Skeletal muscle tissue (tissue), 3 donors: ENCODE measurements at regions not wholly inside any gene's neighbourhood (a gene's known extent, or its start where the extent isn't known, plus 50 kb on each side); places are given as distances from the start of the nearest gene placed in this dataset.
"Not testable (repeated sequence)": the region's sequence is repeated elsewhere in the genome, so short reads cannot be mapped to it uniquely, and the experiment has no call there.

Experiments
- H3K27ac ChIP-seq: one replicate; pipeline ENCODE4 v1.7.0; 2013; ENCODE audit warnings: mild to moderate bottlenecking, low read depth, low read length, inconsistent platforms
- H3K27me3 ChIP-seq, 3 donors: one replicate each; pipeline ENCODE4 v1.7.0; 2013; ENCODE audit warnings: low read length in 3 of 3; ENCODE audit not compliant: control insufficient read depth in 3 of 3, insufficient read depth in 3 of 3
- H3K36me3 ChIP-seq, 3 donors: one replicate each; pipeline ENCODE4 v1.7.0; 2013; ENCODE audit warnings: low read length in 3 of 3; ENCODE audit not compliant: control insufficient read depth in 3 of 3, insufficient read depth in 3 of 3
- H3K4me1 ChIP-seq, 3 donors: one replicate each; pipeline ENCODE4 v1.7.0; 2013; ENCODE audit warnings: low read length in 3 of 3, mild to moderate bottlenecking in 3 of 3; ENCODE audit not compliant: control insufficient read depth in 3 of 3, insufficient read depth in 3 of 3
- H3K4me3 ChIP-seq, 3 donors: one replicate each; pipeline ENCODE4 v1.7.0; 2013; ENCODE audit warnings: low read length in 3 of 3
- H3K9ac ChIP-seq, 3 donors: one replicate each; pipeline ENCODE4 v1.7.0; 2013; ENCODE audit warnings: low read length in 3 of 3, mild to moderate bottlenecking in 3 of 3, moderate library complexity in 2 of 3, low read depth in 1 of 3
- H3K9me3 ChIP-seq, 3 donors: one replicate each; pipeline ENCODE4 v1.7.0; 2013; ENCODE audit warnings: low read length in 3 of 3; ENCODE audit not compliant: control insufficient read depth in 3 of 3
- donor health status: Osteomylitis.

DNA sequence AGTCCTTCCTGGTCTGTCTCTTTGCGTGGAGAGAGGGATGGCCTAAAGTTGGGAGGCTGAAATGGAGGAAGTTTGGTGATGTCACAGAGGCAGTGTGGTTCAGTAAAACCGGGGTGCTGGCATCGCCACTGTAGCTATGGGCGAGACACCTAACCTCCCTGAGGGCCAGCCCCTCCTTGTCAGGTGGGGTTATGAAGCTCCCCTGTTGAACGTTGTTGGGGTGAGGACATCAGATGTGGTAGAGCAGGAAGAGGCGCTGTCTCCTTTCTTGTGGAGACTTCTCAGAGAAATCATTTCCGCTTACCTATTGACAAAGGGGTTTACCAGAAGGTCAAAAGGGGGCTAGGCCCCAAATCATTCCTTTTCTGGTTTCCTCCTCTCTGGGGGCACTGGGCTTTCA, 294.7 kb downstream of the SIPA1L2 start:
- no peak overlapping the region for H3K27ac ChIP-seq
- no peaks in the 10 kb centered on the region for H3K36me3 ChIP-seq
- no peaks in the 10 kb centered on the region for H3K4me1 ChIP-seq
- no peak overlapping the region for H3K4me3 ChIP-seq
- H3K9me3 ChIP-seq = no peaks in the 10 kb centered on the region
- peaks cover 0 to 5% (median 5%) of the 10 kb centered on the region in 3 donors for H3K27me3 ChIP-seq
- H3K9ac ChIP-seq = no peak overlapping the region

DNA sequence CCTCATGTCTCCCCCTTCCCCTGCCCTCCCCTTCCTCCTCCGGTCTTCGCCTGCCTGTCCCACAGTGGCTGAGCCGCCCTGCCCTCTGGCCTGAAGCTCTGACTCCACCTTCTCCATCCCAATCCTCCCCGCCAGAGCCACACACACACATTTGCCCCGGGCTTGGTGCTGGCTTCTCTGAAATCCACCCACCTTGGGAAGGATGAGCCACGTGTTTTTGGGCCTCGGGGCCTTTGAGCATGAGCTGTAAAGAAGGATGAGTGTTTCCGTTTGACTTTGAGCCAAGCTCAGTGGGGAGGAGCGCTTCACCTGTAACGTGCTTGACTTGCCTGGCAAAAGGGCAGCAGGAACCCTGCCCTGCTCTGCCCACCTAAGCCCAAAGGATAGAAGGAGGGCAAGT, 295.1 kb downstream of the SIPA1L2 start:
- no peak overlapping the region for H3K4me3 ChIP-seq
- H3K4me1 ChIP-seq = peaks cover 0 to 3% (median 0%) of the 10 kb centered on the region in 3 donors
- H3K9ac ChIP-seq = no peak overlapping the region
- no peaks in the 10 kb centered on the region for H3K36me3 ChIP-seq
- H3K27ac ChIP-seq = no peak overlapping the region
- H3K9me3 ChIP-seq = no peaks in the 10 kb centered on the region
- H3K27me3 ChIP-seq = peaks cover 0 to 5% (median 5%) of the 10 kb centered on the region in 3 donors

DNA sequence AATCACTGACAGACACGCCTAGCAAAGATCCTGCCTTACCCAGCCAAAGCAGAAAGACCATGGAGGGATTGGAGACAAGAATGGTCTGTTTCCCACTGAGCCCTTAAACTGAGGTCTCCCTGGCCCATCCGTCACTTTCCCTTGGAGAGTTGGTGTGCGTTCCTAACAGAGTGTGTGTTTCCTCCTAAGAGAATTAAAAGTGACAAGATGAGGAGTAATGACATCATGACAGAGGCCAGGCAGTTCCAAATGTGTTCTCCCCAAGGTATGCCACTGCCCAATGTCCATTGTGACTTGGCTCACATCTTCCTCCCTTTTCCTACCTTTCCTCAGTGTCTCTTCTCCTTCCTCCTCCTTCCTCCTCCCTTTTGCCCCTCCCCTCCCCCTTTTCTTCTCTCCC, 295.7 kb downstream of the SIPA1L2 start:
- no peak overlapping the region for H3K27ac ChIP-seq
- no peaks in the 10 kb centered on the region for H3K36me3 ChIP-seq
- no peaks in the 10 kb centered on the region for H3K9me3 ChIP-seq
- no peak overlapping the region for H3K9ac ChIP-seq
- H3K27me3 ChIP-seq = peaks cover 0 to 5% (median 5%) of the 10 kb centered on the region in 3 donors
- peaks cover 3 to 6% (median 5%) of the 10 kb centered on the region in 3 donors for H3K4me1 ChIP-seq
- H3K4me3 ChIP-seq = no peak overlapping the region

DNA sequence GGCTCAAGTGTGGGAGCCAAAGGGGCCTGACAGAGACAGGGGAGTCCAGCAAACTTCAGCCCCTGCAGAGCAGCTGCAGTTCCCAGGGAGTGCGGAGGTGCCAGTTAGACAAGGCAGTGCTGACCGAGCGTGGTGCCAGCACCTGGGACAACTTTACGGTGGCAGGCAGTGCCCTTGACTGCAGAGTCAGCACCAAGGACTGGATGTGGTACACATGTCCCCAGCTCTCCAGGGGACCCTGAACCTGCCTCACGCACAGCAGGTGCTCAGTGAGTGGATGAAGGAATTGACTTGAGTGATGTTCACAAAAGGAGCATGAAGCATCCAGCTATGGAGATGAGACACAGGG, 296.5 kb downstream of the SIPA1L2 start:
- peaks cover 4 to 13% (median 7%) of the 10 kb centered on the region in 3 donors for H3K4me1 ChIP-seq
- no peak overlapping the region for H3K27ac ChIP-seq

DNA sequence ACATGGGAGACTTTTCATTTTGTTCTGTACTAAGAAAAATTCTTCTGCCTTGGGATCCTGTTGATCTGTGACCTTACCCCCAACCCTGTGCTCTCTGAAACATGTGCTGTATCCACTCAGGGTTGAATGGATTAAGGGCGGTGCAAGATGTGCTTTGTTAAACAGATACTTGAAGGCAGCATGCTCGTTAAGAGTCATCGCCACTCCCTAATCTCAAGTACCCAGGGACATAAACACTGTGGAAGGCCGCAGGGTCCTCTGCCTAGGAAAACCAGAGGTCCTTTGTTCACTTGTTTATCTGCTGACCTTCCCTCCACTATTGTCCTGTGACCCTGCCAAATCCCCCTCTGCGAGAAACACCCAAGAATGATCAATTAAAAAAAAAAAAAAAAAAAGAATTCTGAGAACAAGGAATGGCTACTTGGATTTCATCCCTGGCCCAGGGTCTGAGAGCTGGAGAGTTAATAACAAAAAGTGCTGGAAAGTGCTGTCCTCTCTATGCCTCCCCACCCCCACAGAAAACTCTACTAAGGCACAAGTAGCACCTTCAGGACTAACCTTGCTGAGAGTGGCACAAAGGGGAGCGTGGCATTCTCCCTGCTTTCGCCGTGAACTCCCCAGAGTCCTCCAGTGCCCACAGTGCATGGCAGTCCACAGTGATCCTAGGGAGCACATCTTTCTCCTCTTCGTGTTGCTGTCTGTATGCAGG, 297.1 kb downstream of the SIPA1L2 start:
- not testable (repeated sequence) for H3K36me3 ChIP-seq, H3K27ac ChIP-seq, H3K9ac ChIP-seq, H3K9me3 ChIP-seq, H3K27me3 ChIP-seq, H3K4me3 ChIP-seq
- peaks cover 8 to 14% (median 12%) of the 10 kb centered on the region in 3 donors for H3K4me1 ChIP-seq

More for the DNA sequence above, 296.5 kb downstream of the SIPA1L2 start:
- Histone ChIP-seq H3K36me3 (no peaks in the 10 kb centered on the region), H3K9ac (no peak overlapping the region), H3K4me3 (no peak overlapping the region), H3K27me3 (peaks cover 0 to 5% (median 5%) of the 10 kb centered on the region in 3 donors), H3K9me3 (no peaks in the 10 kb centered on the region)

DNA sequence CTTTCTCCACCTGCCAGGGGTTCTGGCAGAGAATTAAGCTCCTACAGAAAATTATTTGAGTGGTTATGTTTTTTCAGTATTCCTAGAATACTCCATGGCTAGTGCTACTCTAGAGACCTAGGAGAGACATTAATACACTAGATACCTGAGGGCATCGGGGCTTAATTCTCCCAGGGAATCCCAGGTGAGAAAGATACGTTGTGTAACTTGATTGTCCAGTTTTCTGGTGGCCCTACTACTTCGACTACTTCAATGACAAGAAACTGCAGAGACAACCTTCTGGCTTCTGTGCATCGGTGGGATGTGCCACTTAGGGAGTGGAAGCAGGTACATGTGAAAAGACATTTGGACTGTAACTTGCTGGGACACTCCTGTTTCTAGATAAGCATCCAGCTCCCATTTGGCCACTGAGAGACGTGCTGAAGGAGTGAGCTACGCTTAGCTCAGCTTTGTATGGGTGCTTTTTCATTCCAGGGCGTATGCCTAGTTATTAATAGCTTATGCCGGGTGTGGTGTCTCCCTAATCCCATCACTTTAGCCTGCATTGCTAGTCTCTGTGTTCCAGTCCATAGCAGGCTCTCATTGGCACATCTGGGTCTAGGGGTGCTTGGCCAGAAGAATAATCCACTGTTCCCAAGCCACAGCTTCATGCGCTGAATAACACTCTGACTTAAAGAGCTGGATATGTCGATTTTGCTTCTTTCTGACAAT, 300.7 kb downstream of the SIPA1L2 start:
- no peak overlapping the region for H3K27ac ChIP-seq
- no peaks in the 10 kb centered on the region for H3K9me3 ChIP-seq
- H3K36me3 ChIP-seq = no peaks in the 10 kb centered on the region
- H3K4me3 ChIP-seq = no peak overlapping the region
- H3K4me1 ChIP-seq = peaks cover 9 to 16% (median 12%) of the 10 kb centered on the region in 3 donors
- no peak overlapping the region for H3K9ac ChIP-seq
- H3K27me3 ChIP-seq = peaks cover 0 to 5% (median 5%) of the 10 kb centered on the region in 3 donors

DNA sequence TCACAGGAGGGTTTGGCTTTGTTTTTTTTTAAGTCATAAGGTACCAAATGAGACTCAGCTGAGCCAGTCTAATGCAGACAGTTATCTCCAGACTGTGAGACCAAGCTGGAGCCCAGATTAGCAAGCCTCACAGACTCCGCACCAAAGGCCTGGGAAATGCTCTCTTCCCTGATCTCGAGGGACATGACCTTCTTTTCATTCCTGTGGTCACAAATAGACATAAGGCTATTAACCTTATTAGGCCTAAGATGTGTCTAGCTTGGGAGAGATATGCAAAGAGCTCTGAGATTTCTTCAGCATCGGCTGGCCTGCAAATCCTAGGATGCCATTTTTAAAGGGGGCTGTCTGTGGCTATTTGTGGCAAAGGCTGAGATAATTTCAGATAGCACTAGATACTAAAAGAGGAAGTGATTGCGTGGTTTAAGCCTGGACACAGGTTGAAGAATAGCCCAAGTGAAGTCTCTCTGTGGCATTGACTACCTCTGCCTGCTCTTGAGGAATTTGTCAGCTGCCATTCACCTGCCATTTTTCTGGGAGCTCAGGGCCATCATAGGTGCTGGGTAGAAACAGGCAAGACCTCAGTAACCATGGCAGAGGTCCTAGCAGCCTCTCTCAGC, 301.3 kb downstream of the SIPA1L2 start:
- no peaks in the 10 kb centered on the region for H3K9me3 ChIP-seq
- H3K9ac ChIP-seq = no peak overlapping the region
- H3K36me3 ChIP-seq = no peaks in the 10 kb centered on the region
- no peak overlapping the region for H3K27ac ChIP-seq
- peaks cover 9 to 16% (median 12%) of the 10 kb centered on the region in 3 donors for H3K4me1 ChIP-seq
- peaks cover 0 to 5% (median 5%) of the 10 kb centered on the region in 3 donors for H3K27me3 ChIP-seq
- no peak overlapping the region for H3K4me3 ChIP-seq

DNA sequence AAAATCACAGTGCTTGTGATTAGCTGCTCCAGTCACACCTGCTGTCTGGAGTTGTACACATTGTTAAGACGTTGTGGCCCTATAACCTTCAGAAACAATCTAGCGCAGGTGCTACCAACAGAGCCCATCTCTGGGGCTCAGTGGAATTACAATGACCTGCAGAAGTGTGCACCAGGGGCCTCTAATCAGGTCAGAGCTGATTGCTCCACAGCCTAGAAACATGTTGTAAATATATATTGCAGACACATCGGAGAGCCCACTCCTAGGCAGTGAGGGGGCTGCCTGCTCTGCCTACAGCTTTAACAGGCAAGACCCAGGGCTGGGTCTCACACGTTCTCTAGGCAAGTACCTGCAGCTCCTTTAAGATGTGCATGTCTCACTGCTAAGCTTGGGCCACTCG, 302.0 kb downstream of the SIPA1L2 start:
- Histone ChIP-seq H3K27ac (no peak overlapping the region), H3K27me3 (no peaks in the 10 kb centered on the region), H3K36me3 (no peaks in the 10 kb centered on the region), H3K9me3 (no peaks in the 10 kb centered on the region), H3K4me1 (peaks cover 9 to 16% (median 12%) of the 10 kb centered on the region in 3 donors), H3K9ac (no peak overlapping the region), H3K4me3 (no peak overlapping the region)

DNA sequence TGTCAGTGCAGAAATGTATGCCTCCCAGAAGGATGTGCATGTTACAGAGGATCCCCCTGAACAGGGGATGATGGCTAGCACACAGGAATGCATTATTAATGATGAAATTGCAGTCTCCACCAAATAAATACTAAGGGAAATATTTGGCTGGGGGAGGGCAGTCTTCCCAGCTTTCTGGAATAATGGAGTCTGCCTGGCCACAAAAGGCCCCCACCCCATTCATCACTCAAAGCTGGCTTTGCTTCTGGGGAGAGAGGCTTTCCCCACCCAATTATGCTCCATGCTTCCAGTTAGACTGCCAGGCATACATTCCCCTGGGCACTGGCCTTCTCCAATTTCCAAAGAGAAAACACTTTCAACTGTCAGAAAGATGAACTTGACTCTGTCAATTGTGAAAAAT, 302.7 kb downstream of the SIPA1L2 start:
- Histone ChIP-seq H3K4me3 (no peak overlapping the region), H3K9ac (no peak overlapping the region), H3K27me3 (no peaks in the 10 kb centered on the region), H3K27ac (no peak overlapping the region), H3K9me3 (no peaks in the 10 kb centered on the region), H3K4me1 (peaks cover 9 to 16% (median 12%) of the 10 kb centered on the region in 3 donors), H3K36me3 (no peaks in the 10 kb centered on the region)

DNA sequence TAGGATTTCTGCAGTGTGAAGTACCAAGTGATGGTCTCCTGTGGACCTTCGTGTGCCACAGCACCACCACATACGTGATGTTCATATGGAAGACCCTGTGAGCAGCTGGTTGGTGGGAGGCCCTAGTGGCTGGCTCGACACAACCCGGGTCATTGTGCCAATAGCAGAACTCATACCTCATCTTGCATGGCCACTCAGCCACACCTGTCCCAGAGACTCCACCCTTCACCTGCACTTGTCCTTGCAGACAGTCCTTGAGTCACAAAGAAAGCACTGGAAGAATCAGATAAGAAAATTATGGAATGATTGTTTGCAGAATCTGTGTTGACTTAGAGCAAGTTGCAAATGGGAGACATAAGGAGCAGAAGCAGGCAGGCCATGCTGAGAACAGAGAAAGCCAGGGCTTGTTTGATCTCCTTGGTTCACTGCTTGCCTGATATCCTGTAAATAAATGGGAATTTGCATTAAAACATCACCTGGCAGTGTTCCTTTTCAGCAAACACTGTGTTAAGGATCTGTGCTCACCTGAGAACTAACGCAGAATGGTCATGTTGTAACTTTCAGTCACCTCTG, 307.7 kb downstream of the SIPA1L2 start:
- no peak overlapping the region for H3K4me3 ChIP-seq
- H3K9ac ChIP-seq = no peak overlapping the region
- peaks cover 10 to 21% (median 18%) of the 10 kb centered on the region in 3 donors for H3K4me1 ChIP-seq
- no peaks in the 10 kb centered on the region for H3K36me3 ChIP-seq
- no peaks in the 10 kb centered on the region for H3K9me3 ChIP-seq
- H3K27me3 ChIP-seq = no peaks in the 10 kb centered on the region
- H3K27ac ChIP-seq = no peak overlapping the region
